GM18873 (cell line): ENCODE measurements at regions not wholly inside any gene's neighbourhood (a gene's known extent, or its start where the extent isn't known, plus 50 kb on each side); places are given as distances from the start of the nearest gene placed in this dataset.

ENCODE experiments used
- ATAC-seq: cut with Tn5 transposase; IDR thresholded peaks from one replicate; pipeline ENCODE4 v1.9.1; 2021; ENCODE audit warnings: mild to moderate bottlenecking, moderate library complexity, moderate number of reproducible peaks; ENCODE audit not compliant: unreplicated experiment, low FRiP score

- ATAC-seq, result no peak
Observed at GRCh38 chr6:44672841-44673240, 285.3 kb downstream of the CDC5L start.

DNA sequence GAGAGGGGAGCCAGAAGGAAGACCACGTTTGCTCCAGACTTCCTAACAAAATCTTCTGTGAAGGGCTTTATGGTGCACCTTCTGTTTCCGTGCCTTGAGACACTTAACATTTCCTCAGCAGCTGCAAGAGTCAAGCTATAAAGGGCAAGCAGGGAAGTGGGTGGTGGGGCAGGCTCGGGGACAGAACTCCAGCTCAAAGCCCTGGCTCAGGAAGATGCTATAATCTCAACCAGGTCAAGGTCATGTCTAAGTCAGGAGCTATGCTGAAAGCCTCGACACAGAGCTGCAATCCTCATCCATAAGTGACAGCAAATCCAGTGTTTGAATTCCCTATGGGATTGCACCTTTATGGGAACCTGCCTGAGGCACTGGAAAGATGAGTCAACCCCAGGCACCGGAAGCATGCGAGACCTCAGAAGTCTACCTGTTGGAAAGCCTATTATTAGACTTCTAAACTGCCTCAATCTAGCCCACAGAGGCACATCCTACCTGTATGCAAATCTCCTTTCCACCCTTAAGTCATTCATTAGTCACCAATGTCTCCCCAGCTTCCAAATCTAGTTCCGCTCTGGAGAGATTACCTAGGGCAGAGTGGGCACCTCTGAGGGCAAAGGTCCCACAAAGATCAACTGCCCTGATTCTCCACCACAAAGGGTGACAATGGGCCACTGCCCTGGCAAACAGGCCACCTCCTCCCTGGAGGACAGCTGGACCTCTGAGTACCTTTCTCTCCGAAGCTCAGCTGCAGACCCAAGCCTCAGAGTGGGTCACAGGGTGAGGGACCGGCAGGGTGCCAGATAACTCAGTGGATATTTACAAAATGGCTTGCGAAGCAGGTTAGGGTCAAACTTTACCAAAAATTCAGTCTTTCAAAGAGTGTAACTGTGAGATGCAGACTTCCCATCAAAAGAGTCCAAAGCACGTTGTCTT, 287.0 kb downstream of the CDC5L start:
- no peak for ATAC-seq

DNA sequence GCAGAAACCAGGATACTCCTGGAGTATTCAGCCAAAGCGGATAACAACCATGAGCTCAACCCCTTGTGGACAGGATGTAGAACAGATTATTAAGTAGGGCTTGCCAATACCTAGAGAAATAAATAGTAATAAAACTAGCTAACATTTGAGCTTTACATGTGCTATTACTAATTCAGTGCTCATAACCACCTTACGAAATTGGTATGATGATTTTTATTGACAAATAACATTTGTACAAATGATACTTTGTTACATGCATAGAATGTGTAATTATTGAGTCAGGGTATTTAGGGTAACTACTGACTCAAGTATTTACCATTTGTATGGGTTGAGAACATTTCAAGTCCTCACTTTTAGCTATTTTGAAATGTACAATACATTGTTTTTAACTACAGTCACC, 287.9 kb downstream of the CDC5L start:
- ATAC-seq, result no peak

DNA sequence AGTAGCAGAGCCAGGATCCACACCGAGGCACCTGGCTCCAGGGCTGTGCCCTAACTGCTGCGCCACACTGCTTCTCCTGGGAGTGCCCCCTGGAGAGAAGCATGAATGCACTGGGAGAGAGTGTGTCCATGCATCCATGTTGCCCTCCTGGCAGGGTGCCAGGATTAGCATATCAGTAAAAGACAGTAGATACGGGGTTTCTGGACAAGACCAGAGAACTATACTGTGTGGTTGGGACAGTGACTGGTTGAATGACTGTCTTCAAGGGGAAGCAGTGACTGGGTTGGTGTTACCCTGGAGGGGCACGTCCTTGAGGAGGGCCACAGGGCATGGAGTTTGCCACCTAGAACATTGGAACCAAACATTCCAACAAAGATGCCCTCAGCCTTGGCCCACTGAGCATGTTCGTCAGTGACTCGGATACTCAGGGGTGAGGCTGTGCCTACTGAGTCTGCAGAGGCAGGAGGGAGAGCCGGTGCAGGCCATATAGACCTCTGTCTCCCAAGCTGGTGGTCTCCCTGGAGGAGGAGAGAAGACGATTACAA, 288.8 kb downstream of the CDC5L start:
- ATAC-seq, result no peak

DNA sequence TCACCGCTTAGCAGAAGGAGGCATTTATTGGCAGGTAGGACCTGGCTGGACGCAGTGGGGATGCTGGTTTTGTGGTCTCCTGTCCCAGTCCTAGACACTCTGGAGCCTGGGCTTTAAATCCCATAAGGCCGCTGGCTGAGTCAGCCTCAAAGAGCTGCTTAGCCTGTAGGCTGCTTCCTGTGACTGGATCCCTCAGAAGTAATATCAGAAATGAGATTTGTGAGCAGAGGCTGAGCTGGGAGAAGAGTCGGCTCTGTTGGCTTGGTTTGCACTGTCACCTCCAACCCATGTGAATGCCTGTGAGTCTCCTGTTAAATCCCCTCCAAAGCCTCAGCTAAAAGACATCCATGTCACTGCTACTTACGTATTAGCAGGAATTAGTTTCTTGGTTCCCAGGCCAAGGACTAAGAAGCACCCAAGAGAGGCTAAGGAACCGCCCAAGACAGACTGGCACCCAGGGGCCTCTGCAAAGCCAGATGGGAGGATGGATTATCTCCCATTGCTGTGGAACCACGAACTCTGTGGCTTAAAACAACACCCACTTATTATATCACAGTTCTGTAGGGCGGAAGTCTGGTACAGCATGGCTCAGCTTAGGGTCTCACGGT, 289.4 kb downstream of the CDC5L start:
- ATAC-seq, result no peak

DNA sequence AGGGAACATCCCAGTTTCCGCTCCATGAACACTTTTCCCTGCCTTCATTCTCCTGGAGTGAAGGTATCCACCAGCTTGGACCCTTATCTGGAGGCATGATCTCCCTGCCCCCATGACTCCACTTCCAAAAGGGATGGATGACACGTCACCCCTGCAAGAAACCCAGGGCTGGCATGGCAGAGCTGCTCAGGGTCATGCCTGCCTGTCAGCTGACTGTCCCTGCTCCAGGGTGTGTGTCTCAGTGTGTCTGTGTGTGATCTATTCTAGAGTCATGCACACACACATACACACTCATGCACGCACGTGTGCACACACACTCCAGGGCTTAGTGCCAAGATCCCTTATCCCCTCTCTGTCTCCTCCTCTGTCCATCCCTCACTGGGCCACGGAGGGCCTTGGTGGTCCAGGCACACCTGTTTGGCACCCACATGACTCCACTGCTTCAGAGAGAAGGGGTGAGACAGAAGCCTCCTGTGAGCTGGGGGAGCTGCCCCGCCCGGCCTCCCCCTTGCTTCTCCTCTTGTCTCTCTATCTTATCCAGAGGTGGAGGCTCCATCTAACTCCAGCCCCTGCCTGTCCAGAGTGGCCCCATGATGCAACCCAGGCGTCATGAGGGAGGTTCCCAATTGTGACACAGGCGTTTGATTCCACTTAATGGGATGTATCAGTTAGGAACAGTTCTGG, 290.9 kb downstream of the CDC5L start:
- ATAC-seq, result no peak

DNA sequence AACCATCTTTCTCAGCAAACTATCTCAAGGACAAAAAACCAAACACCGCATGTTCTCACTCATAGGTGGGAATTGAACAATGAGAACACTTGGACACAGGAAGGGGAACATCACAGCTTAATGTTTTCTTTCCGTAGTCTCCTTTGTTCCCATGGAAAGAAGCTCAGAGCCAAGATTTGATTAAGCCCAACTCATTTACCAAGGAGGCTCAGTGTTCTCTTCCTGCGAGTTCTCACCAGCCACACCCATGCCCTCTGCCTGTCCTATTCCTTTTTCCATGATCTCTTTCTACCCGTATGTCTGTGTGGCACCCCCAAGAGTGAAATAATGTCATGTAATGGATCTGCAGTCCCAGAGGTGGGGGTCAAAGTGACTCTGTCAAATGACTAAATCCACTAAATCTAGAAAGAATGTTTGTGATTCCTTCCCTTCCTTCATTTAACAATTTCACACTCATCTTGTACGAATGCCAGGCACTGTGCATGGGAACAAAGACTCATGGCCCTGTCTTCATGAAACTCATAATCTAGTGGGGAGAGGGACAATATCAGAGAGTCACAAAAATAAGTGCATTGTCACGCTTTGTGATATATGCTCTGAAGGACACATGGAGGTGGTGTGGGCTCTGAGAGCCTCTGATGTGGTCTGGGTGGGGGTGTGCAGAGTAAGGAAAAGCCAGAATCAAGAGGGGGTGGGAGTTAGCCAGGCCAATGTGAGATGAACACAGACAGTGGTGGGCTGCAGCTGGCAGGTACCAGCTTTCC, 292.1 kb downstream of the CDC5L start:
- ATAC-seq, result no peak

GRCh38 chr6:44680202-44680720, 292.8 kb downstream of the CDC5L start:
- no peak for ATAC-seq

DNA sequence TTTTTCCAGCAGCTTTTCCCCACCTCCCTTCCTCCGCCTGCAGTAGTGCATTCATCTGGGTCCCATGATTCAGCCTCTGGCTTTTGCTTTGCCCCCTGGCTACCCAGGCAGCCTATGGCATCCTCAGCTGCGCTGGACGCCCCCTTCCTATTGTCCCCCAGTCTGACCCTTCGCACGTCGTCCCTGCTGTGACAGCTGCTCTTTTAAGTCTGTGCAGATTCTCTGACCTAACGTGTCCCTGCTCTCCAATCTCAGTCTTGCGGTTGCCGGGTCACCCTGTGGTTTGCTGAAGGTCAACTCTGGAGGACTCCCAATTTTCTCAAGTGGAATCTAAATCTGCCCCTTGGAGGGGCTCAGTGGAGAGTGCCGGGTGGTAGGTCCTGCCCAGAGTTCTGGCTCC, 294.3 kb downstream of the CDC5L start:
- ATAC-seq, result no peak

DNA sequence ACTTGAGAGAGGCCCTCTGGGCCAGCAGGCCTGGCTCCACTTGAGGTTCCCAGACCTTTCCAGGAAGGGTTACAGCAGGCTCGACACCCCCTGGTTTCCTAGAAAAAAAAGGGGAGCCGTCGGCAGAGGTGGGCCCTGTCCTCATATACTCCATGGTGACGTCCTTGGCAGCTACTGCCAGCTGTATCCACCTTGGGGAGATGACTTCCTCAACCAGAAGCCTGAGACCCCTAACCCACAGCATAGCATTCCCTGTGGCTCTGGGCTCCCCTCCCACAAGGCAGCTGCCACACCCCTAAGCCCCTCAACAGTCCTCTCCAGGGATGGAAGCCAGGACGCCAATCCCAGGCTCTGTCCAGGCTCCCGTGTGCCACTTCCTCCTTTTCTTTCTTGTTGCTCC, 294.8 kb downstream of the CDC5L start:
- no peak for ATAC-seq

DNA sequence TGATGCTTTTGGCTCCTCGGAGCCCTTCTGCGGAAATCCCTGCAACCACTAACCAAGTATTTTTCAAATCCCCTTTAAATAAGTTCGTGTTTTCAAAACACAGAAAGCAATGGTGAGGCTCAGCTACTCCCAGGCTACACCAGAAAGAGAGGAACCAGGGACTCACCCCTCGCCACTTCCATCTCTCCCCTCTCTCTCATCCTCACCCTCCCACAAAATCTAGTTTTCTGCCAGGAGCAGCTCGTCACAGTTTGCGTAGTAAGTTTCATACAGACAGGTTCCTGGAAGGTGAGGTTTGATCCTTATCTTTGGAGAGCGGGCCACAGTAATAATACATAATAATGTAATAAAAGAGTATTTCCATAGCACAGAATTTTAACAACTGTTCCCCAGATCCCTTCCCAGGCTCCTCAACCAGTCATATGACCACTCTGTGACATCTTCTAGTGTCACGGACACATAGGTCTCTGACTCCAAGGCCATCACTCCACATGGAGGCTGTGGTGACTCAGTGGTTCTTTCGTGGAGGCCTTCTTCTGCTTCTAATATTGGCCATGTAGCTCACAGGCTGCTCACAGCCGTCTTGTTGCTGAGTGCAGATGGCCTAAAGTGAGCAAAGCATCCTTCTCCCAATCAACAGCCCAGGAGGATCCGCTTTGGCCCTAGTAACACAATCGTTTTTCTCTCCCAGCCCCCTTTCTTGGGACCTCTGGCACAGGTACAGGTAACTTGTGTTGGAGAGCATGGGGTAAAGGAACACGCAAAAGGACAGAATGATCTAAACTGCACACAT, 295.7 kb downstream of the CDC5L start:
- ATAC-seq, result no peak

GRCh38 chr6:44685213-44685612, 297.7 kb downstream of the CDC5L start:
- no peak for ATAC-seq

DNA sequence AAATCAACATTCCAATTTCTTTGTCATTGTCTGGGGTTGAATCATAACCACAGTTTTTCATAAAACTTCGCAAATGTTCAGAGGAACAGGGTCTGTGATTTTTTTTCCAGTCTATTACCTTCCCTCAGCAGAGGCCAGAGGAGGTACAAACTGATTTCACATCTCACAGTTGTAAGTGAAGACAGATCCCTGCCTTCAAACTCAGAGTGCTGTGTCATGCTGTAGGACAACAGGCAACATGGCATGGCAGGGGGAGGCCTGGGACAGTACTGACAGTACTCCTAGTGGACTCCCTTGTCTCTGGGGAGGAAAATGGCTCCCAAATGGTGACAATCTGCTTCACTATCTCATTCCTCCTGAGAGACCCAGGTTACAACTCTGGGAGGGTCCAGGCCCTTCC, 308.6 kb downstream of the CDC5L start:
- ATAC-seq, result no peak

- ATAC-seq, result no peak
Observed at GRCh38 chr6:44696686-44697085, 309.2 kb downstream of the CDC5L start.

- no peak for ATAC-seq
Observed at GRCh38 chr6:44697327-44697726, 309.8 kb downstream of the CDC5L start.

- ATAC-seq, result no peak
Observed at GRCh38 chr6:44698602-44699001, 311.1 kb downstream of the CDC5L start.

DNA sequence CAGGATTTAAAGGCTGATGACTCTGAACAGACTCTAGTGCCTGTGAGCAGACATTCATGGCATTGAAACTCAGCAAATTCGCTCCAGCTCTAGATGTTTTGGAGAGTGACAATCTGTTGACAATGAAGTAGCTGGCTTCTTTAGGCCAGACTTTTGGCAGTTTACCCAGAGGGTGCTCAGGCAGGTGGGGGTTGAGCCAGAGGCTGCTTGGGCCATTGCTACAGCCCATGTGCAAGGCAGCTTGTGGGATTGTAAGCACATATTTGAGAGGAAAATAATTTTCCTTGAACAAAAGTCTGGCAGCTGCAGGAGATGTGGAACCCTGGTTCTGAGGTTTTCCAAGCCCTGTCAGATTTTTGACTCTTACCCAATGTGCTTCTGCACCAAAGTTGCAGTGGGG, 311.6 kb downstream of the CDC5L start:
- ATAC-seq, result no peak

DNA sequence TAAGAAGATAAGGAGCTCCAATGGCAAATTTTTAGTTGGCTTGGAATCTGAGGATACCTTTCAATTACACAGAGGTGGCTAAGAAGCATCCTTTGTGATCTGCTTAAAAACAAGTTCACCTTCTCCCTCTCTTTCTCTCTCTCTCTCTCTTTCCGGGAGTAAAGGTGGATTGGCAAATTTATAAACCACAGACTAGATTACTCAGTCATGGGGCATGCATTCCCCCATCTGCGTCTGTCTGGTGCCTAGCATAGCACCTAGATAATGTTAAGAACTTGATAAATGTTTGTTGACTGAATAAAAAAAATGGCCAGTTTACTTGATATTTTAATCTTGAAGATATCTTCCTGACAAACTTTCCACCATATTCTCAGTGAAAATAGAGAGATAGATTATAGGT, 312.3 kb downstream of the CDC5L start:
- no peak for ATAC-seq

- no peak for ATAC-seq
Observed at GRCh38 chr6:44700422-44700821, 312.9 kb downstream of the CDC5L start.
